GM21515 (cell line): ENCODE measurements at regions not wholly inside any gene's neighbourhood (a gene's known extent, or its start where the extent isn't known, plus 50 kb on each side); places are given as distances from the start of the nearest gene placed in this dataset.
"Not testable (repeated sequence)": the region's sequence is repeated elsewhere in the genome, so short reads cannot be mapped to it uniquely, and the experiment has no call there.

Experiments
- ATAC-seq: cut with Tn5 transposase; IDR thresholded peaks from one replicate; pipeline ENCODE4 v1.9.1; 2021; ENCODE audit not compliant: unreplicated experiment

DNA sequence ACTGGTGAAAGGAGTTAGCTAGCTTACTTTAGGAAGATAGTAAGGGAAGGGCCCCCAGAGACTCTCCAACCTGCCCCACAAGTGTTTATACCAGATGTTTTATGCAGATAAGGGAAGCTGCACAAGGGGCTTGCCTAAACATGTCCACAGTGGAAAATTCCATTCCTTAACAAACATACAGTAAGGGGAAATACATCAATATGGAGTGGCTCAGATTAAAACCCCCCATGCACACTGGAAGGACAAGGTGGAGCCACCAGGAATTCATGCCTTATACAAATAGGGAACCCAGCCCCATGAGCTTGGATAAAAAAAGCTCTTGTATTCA, 106.3 kb upstream of the GPBP1 start:
- no peak for ATAC-seq

DNA sequence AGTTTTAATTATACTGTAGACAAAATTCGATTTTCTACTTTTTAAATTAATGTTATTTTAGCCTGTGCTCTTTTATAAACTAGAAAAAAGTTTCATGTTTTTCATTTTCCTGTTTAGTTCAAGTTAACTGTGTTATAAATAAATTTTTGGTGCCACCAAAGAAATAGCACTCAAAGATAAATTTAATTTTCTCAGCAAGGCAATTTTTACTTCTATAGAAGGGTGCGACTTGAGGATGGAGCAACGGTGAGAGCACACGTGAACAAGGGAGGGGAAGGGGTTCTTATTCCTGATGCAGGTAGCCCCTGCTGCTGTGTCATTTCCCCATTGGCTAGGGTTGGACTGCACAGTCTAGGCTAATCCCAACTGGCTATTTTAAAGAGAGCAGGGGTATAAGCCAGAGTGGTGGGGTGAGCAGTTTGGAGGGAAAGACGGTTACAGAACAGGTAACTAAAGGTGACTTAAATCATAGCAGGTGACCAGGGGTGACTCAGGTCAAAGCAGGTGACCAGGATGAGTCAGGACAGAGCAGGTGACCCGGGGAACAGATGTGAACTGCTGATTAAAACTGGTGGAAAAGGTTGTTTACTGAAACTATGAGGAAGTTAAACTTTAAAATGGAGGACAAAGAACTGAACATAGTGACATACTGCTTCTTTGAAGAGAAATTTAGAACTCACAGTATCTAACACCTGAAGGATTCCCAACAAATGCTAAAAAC, 104.6 kb upstream of the GPBP1 start:
- ATAC-seq: no peak

DNA sequence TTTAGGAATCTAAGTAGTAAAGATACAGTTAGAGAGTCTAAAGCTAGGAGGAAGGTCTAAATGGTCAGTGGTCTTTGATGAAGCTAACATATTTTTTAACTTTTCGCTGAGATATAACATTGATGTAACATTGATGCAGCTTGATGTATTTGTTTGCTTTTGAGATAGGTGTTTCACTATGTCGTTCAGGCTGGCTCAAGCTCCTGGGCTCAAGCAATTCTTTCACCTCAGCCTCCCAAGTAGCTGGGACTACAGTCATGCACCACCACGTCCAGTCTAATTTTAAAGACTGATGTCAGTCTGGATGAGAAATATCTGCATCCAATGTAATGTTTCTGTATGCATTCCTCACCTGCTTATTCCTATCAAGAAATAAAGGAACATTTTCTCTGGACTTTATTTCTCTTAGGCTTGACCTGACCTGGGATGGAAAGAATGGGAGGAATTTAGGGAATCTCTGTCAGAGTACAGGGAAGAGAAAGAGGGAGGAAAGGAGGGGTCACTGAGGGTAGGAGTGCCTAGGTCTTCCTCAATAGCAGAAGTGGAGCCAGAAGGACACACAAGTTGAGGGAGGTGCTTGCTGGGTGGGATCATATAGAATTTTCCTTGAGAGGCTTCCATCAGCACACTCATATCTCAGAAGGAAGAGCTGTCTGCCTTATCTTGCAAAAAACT, 101.5 kb upstream of the GPBP1 start:
- ATAC-seq: no peak

DNA sequence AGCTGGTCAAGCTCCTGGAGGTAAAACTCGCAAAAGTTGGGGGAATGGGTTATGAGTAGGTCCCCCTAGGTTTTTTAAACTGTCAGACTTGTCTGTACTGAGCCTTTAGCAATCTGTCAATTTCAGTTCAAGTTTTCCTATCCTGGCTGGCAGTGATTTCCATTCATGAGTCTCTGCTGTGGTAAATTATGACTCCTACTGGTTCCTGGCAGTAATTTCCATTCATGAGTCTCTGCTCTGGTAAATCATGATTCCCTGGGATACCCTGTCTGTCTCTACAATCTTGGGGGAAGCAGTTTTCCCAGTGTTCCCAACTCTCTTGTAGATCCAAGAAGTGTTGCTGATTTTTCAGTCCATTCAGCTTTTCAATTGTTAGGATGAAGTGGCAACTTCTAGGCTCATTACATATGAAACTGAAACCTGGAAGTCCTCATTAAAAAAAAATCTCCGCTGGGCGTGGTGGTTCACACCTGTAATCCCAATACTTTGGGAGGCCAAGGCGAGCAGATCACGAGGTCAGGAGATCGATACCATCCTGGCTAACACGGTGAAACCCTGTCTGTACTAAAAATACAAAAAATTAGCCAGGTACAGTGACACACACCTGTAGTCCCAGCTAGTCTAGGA, 91.3 kb upstream of the GPBP1 start:
- no peak for ATAC-seq

DNA sequence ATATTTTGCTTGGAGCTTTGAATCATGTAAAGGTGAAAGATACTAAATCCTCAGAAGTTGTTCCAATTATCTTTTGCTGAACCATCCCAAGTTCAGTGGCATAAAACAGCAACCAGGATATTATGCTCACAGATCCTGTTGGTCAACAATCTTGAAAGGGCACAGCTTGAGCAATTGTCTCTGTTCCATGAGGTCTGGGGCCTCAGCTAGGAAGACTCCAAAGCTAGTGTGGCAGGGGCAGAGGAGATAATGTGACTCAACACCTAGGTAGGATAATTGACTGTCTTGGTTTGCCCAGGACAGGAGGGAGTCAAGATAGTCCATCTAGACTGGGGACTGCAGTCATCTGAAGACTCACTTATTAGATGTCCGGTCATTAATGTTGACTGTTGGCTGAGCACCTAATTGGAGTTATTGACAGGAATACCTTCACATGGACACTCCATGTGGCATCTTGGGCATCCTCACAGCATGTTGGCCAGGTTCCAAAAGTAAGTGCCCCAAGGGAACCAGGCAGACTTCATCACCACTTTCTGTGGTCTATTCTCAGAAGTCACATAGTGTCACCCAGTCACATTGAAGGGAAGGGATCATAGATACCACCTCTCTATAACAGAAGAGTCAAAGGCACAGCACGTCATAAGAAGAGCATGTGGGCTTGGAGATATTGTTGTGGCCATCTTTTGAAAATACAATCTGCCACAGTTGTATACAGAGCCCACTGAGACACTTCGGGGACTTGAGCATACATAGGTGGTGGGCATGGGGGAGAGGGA, 88.4 kb upstream of the GPBP1 start:
- ATAC-seq: no peak

DNA sequence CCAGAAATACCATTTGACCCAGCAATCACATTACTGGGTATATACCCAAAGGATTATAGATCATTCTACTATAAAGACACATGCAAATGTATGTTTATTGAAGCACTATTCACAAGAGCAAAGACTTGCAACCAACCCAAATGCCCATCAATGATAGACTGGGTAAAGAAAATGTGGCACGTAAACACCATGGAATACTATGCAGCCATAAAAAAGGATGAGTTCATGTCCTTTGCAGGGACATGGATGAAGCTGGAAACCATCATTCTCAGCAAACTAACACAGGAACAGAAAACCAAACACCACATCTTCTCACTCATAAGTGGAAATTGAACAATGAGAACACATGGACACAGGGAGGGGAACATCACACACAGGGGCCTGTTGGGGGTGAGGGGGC, 85.9 kb upstream of the GPBP1 start:
- ATAC-seq: not testable (repeated sequence)

DNA sequence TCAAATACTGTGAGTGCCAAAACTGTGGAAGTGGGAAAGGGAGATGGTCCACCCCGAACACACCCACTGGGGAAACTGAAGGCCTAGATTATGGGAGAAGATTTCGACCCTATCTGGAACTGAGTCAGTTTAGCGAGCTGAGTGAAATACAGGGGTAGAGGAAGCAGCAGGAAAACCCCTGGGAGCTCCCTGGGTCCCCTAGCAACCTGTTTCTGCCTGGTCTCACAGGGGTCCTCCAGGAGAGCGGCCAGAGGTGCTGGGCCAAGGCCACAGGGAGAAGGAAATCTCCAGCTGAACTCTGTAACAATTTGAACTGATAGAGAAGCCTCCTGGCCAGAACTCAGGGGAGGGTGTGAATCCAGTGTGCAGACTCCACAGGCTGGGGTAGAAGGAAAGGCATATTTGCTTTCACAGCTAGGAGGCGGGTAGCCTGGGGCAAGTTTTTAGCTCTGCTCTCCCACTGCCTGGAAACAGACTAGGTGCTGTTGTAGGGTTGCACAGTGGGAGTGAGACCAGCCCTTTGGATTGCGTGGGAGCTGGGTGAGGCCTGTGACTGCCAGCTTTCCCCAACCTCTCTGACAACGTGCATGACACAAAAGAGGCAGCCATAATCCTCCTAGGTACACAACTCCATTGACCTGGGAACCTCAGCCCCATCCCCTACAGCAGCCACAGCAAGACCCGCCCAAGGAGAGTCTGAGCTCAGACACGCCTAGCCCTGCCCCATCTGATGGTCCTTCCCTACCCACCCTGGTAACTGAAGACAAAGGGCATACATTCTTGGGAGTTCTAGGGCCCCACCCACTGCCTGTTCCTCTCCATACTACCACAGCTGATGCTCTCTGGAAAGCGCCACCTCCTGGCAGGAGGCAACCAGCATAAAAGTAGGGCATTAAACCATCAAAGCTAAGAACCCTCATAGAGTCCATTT, 78.8 kb upstream of the GPBP1 start:
- no peak for ATAC-seq

DNA sequence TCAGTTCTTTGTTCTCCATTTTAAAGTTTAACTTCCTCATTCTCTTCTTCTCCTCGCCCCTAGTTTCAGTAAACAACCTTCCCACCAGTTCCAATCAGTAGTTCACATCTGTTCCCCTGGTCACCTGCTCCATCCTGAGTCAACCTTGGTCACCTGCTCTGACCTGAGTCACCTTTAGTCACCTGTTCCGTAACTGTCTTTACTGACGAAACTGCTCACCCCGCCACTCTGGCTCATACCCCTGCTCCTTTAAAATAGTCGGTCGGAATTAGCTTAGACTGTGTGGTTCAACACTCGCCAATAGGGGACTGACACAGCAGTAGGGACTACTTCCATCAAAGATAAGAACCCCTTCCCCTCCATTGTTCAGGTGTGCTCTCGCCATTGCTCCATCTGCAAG, 76.3 kb upstream of the GPBP1 start:
- ATAC-seq: no peak

DNA sequence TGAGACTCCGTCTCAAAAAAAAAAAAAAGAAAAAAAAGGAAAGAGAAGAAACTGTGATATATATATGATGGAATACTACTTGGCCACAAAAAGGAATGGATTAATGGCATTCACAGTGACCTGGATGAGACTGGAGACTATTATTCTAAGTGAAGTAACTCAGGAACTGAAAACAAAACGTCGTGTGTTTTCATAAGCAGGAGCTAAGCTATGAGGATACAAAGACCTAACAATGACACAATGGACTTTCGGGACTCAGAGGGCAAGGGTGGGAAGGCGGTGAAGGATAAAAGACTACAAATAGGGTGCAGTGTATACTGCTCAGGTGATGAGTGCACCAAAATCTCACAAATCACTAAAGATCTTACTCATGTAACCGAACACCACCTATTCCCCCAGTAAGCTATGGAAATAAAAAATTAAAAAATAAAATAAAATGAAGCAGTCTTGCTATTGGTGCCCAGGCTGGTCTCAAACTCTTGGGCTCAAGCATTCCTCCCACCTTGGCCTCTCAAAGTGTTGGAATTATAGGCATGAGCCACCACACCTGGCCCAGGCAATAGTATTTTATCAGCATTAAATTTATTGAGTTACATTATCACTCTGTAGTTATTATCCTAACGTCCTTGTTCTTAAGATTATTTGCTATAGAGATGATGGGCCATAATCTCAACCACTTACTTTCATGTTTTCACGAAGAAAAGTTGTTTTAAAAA, 71.5 kb upstream of the GPBP1 start:
- ATAC-seq: no peak

DNA sequence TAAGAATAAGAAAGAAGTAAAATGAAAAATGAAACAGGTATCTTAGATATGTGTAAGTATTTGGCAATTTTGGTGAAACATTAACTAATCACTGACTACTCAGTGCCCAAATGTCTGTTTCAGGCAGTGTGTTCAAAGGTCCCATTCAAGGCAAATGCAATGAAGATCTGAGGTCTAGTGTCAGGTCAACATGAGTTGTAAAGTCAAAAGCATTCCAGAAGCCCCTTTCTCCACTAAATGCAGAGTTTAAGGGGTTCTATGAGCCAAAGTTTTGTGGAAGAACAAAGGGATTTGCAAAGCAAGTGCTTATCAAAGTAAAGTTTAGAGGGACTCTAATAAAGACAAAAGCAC, 71.0 kb upstream of the GPBP1 start:
- no peak for ATAC-seq

DNA sequence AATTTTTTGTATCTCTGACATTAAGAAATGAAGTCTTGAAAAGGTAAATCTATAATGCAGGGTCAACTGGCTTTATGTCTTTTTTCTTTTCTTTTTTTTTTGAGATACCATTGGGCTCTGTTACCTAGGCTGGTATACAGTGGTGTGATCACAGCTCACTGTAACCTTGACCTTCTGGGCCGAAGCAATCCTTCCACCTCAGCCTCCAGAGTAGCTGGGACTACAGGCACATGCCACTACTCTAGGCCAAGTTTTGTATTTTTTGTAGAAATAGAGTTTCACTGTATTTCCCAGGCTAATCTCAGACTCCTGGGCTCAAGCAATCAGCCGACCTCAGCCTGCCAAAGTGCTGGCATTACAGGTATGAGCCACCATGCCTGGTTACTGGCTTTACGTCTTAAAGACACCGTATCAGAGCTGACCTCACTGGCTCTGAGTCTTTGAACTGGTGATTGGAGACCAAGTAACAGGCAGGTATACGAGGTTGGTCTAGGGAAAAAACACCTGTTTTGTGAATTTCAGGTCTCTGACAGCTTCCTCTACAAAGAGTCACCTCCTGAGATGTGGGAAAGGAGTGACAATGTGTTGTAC, 70.4 kb upstream of the GPBP1 start:
- no peak for ATAC-seq

DNA sequence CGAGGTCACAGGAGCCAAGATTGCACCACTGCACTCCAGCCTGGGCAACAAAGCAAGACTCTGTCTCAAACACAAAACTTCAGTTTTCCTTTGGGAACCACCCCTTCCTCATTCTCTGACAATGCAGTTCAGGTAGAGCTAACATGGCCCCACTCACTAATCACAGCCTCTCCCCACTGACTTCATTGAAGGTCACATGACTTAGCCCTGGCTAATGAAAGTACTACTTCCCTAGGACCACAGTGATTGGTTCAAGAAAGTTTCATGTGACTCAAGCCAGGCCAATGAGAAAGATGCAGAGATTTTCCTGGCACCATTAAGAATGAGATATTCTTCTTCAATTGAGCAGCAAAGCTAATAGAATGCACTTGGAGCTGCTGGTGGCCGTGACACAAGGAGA, 67.2 kb upstream of the GPBP1 start:
- ATAC-seq: no peak

DNA sequence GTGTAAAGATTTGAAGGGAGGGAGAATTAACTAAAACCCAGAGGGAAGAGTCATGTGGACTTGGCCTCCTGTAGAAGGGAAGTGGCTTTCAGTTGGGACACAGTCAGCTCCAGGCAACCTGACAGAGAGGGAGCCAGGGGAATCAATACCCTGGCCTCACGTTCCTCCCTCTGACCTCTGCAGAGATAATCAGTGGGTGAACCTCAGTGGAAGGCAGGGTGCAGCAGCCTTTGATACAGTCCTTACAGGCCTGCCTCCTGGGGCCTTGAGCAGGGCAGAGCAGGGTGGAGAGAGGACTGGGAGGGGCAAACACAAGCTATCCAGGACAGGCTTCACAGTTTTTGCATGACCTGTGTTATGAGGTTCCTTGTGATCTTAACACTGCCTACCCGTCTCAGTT, 61.9 kb upstream of the GPBP1 start:
- no peak for ATAC-seq

DNA sequence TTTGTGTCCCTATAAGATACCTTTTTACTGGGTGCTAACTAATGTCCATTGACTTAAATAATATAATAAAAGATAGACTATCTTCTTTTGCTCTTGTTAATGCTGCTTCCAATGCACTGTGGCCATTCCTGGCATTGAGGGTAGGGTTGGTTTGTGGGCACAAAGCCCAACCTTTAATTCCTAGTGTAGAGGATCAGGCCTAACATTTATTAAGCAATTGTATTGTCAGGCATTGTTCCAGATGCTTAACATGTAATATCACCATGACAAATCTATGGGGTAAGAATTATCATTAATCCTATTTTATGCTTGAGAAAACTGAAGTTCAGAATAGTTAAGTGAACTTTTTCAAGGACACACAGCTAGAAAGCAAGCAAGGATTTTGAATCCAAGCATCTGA, 60.4 kb upstream of the GPBP1 start:
- ATAC-seq: no peak

DNA sequence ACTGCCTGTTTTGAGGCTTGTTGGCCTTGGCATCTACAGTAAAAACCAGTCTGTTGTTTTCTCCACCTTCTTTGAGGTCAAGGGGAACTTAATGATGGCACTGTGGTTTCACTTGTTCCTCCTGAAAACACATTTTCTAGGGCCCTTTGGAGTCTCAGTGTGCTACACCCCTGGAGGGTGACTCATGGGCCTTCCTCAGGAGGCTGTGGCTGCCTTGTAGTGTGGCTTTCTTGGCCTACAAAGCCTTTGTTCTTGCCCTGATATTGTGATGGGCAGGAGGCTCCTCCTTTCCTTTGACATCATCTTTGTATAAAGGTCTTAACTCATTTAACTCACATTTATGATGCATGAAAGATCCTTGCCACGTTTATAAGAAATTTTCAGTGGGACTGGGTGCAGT, 56.3 kb upstream of the GPBP1 start:
- no peak for ATAC-seq

DNA sequence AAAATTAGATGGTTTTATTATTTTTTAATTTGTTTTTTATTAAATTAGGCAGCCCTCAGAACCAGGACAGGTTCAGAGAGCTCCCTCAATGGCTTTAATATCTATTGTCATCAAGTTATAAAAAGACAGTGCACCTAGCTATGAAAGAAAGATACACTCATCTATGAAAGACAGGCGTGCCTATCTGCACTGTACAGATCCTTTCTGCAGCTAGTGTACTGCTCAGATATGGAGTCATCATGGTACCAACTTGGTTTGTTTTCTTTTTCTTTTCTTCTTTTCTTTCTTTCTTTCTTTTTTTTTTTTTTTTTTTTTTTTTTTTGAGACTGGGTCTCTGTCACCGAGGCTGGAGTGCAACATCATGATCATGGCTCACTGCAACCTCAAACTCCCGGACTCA, 54.8 kb upstream of the GPBP1 start:
- no peak for ATAC-seq

DNA sequence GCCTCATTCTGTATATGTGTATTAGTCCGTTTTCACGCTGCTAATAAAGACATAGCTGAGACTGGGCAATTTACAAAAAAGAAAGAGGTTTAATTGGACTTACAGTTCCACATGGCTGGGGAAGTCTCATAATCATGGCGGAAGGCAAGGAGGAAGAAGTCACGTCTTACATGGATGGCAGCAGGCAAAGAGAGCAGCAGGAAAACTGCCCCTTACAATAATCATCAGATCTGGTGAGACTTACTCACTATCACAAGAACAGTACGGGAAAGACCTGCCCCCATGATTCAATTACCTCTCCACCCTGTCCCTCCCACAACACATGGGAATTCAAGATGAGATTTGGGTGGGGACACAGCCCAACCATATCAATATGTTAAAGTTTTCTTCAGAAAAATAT, 49.8 kb upstream of the GPBP1 start:
- ATAC-seq: no peak
